Lung (tissue), 11 donors: ENCODE measurements at regions not wholly inside any gene's neighbourhood (a gene's known extent, or its start where the extent isn't known, plus 50 kb on each side); places are given as distances from the start of the nearest gene placed in this dataset.
"Not testable (repeated sequence)": the region's sequence is repeated elsewhere in the genome, so short reads cannot be mapped to it uniquely, and the experiment has no call there.

Source experiments
- ATAC-seq: fragments of 200-7000 bp; cut with Tn5 transposase; one replicate; pipeline ENCODE4 v1.9.1; 2020; ENCODE audit warnings: moderate number of reproducible peaks; ENCODE audit not compliant: insufficient read depth, low FRiP score
- DNase-seq, 3 donors: peaks; one replicate each; pipeline ENCODE4 v3.0.0-alpha.2; 2013 to 2017
- H3K27ac ChIP-seq, 2 donors: one replicate each; pipeline ENCODE4 v1.5.1; 2013; ENCODE audit warnings: mild to moderate bottlenecking in 2 of 2, moderate library complexity in 2 of 2, control low read depth in 1 of 2, inconsistent platforms in 1 of 2, low read depth in 1 of 2, low read length in 1 of 2
- H3K27me3 ChIP-seq, 3 donors: one replicate each; pipeline ENCODE4 v1.5.1; 2013; ENCODE audit warnings: low read length in 2 of 3; ENCODE audit not compliant: control insufficient read depth in 3 of 3, insufficient read depth in 3 of 3
- H3K36me3 ChIP-seq, 4 donors: one replicate each; pipeline ENCODE4 v1.5.1; 2013; ENCODE audit warnings: low read length in 4 of 4, mild to moderate bottlenecking in 1 of 4, moderate library complexity in 1 of 4; ENCODE audit not compliant: control insufficient read depth in 4 of 4, insufficient read depth in 4 of 4
- H3K4me1 ChIP-seq, 5 donors: one replicate each; pipeline ENCODE4 v1.5.1; 2013; ENCODE audit warnings: low read length in 5 of 5, mild to moderate bottlenecking in 2 of 5, moderate library complexity in 1 of 5; ENCODE audit not compliant: control insufficient read depth in 5 of 5, insufficient read depth in 5 of 5
- H3K4me3 ChIP-seq: one replicate; pipeline ENCODE4 v1.5.1; 2013; ENCODE audit warnings: mild to moderate bottlenecking, control low read depth, moderate library complexity
- H3K9ac ChIP-seq, 2 donors: one replicate each; pipeline ENCODE4 v1.5.1; 2013; ENCODE audit warnings: low read length in 2 of 2, control low read depth in 1 of 2; ENCODE audit not compliant: insufficient read depth in 1 of 2
- H3K9me3 ChIP-seq, 4 donors: one replicate each; pipeline ENCODE4 v1.5.1; 2013; ENCODE audit warnings: low read length in 3 of 4, mild to moderate bottlenecking in 1 of 4, moderate library complexity in 1 of 4; ENCODE audit not compliant: control insufficient read depth in 4 of 4, insufficient read depth in 3 of 4
- WGBS, 2 donors: extraction: QIAGEN DNeasy Blood & Tissue Kit; methylation state at CpG; one replicate each; pipeline ENCODE4 v1.1.7; 2013; 5-methylcytosine and 5-hydroxymethylcytosine counted together
- TF ChIP-seq, protein P1 (sequence below): IDR thresholded peaks from 2 replicates; pipeline ENCODE4 v1.5.1; 2012; ENCODE audit warnings: mild to moderate bottlenecking; ENCODE audit errors: control extremely low read depth, extremely low read depth
- donor health status: control.
- donor health status: control.
- donor health status: Bipolar disorder and iron deficiency.
- donor health status: healthy.
- donor health status: DM: yes; HTN: yes; CAD: no.

DNA sequence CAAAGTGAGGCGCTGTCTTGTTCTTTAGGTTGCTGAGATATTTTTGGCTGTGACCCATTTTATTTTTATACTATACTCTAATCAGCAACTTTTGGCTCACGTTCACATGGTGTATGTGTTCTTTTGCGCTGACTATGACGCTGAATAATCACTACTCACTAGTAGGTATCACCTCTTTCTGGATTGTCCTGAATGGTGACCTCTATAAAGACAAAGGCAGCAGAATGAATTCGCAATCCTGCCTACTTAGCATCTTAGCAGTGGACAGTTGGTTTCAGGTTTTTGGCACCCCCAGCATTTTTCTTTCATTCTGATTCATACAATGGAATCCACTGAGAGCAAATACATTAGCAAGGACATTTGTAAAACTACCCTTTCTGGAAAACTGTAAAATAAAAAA, 351.3 kb downstream of the JRKL start:
- 88 to 91% methylated on average over 5 of the region's 5 CpGs for WGBS, 2 donors
- H3K36me3 ChIP-seq, result no peaks in the 10 kb centered on the region
- no peaks in the 10 kb centered on the region for H3K27me3 ChIP-seq
- no peak overlapping the region for H3K27ac ChIP-seq
- no peak for DNase-seq
- peaks cover 0 to 2% (median 0%) of the 10 kb centered on the region in 4 donors for H3K9me3 ChIP-seq
- H3K9ac ChIP-seq, result no peak overlapping the region
- TF ChIP-seq, protein P1, sequence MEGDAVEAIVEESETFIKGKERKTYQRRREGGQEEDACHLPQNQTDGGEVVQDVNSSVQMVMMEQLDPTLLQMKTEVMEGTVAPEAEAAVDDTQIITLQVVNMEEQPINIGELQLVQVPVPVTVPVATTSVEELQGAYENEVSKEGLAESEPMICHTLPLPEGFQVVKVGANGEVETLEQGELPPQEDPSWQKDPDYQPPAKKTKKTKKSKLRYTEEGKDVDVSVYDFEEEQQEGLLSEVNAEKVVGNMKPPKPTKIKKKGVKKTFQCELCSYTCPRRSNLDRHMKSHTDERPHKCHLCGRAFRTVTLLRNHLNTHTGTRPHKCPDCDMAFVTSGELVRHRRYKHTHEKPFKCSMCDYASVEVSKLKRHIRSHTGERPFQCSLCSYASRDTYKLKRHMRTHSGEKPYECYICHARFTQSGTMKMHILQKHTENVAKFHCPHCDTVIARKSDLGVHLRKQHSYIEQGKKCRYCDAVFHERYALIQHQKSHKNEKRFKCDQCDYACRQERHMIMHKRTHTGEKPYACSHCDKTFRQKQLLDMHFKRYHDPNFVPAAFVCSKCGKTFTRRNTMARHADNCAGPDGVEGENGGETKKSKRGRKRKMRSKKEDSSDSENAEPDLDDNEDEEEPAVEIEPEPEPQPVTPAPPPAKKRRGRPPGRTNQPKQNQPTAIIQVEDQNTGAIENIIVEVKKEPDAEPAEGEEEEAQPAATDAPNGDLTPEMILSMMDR, result no peak
- H3K4me1 ChIP-seq, result no peaks in the 10 kb centered on the region
- H3K4me3 ChIP-seq, result no peak overlapping the region
- ATAC-seq, result no peak

DNA sequence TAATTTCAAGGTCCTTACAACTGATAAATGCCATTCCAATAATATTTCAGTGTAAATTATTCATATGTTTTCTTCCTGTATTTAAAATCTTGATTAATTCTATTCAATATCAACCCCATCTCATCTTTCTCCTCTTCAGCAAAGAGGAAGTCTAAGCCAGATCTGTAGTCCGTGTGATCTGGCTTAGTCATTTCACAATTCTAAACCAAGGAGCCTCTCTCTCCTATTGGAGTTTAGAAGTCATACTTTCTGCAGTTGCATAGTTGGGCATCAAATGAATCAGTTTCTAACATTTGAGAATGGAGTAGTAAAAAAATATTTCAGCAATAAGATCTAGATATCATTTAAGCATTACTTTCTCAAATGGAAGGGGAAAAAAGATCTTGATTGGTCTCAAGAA, 354.9 kb downstream of the JRKL start:
- H3K9ac ChIP-seq, result no peak overlapping the region

DNA sequence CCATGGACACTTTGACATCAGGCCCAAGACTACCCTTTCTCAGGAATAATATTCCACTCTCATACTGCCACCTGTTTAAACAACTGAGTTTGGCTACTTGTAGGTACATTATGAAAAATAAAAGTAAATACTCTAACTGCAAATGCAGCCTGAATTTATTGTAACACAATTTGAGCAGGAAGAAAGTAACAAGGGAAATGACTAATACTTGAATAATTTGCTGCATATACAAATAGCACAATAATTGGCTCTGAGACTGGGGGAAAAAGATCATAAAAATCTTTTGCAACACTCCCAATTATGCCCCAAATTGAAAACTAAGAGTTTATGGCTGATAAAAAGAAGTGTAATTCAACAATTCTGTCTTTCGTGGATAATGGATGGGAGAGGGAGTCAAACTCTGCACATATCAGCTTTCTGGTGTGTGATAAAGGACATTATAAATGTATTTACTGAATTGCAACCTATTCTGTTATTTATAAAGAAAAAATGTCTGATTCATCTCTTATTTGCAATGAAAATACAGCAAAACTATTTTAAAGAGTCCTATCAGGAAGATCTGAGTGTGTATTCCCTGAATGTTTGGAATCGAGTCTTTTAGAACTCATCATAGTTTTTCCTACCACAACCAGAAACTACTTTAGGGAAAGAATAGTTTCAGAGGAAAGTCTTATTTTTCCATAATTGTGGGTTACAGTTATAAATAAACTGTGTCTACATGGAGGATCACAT, 359.0 kb downstream of the JRKL start:
- Histone ChIP-seq H3K4me1 (peaks cover 0 to 3% (median 0%) of the 10 kb centered on the region in 5 donors), H3K27ac (no peak overlapping the region), H3K9ac (no peak overlapping the region), H3K27me3 (no peaks in the 10 kb centered on the region), H3K4me3 (no peak overlapping the region), H3K36me3 (no peaks in the 10 kb centered on the region), H3K9me3 (peaks cover 0 to 6% (median 0%) of the 10 kb centered on the region in 4 donors)
- ATAC-seq, result no peak
- WGBS, 2 donors, result 67 to 80% methylated on average over 2 of the region's 2 CpGs
- peak in 2 of 3 donors; percentile 22 to 36 for DNase-seq
- TF ChIP-seq, protein P1, result no peak

More for the DNA sequence above, 354.9 kb downstream of the JRKL start:
- H3K4me1 ChIP-seq, result peaks cover 0 to 3% (median 0%) of the 10 kb centered on the region in 5 donors
- no peaks in the 10 kb centered on the region for H3K27me3 ChIP-seq
- ATAC-seq (no peak), DNase-seq (no peak)
- WGBS, 2 donors, result 33 to 38% methylated on average over 1 of the region's 1 CpG
- no peaks in the 10 kb centered on the region for H3K36me3 ChIP-seq
- no peak overlapping the region for H3K4me3 ChIP-seq
- H3K9me3 ChIP-seq, result peaks cover 0 to 2% (median 0%) of the 10 kb centered on the region in 4 donors
- H3K27ac ChIP-seq, result no peak overlapping the region
- TF ChIP-seq, protein P1, result no peak

DNA sequence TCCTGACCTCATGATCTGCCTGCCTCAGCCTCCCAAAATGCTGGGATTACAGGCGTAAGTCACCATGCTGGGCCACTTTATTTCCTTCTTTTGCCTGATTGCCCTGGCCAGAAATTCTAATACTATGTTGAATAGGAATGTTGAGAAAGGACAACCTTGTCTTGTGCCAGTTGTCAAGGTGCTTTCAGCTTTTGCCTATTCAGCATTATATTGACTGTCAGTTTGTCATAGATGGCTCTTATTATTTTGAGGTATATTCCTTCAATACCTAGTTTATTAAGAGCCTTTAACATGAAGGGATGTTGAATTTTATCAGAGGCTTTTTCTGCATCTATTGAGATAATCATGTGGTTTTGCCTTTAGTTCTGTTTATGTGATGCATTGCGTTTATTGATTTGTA, 362.0 kb downstream of the JRKL start:
- WGBS, 2 donors, result 90 to 97% methylated on average over 2 of the region's 2 CpGs
- not testable (repeated sequence) for H3K9ac ChIP-seq, H3K4me3 ChIP-seq, H3K27me3 ChIP-seq, ATAC-seq, H3K4me1 ChIP-seq, H3K9me3 ChIP-seq, H3K36me3 ChIP-seq, H3K27ac ChIP-seq, DNase-seq
